SK-N-SH (cell line): ENCODE measurements at regions not wholly inside any gene's neighbourhood (a gene's known extent, or its start where the extent isn't known, plus 50 kb on each side); places are given as distances from the start of the nearest gene placed in this dataset.

Experiments used
- EP300 ChIP-seq, 2 experiments: IDR thresholded peaks; 2 replicates each; pipeline versions ENCODE4 v1.4.0 to v1.6.1; 2012; ENCODE audit warnings: borderline replicate concordance in 1 of 2, low read depth in 1 of 2, low read length in 1 of 2
- POLR2AphosphoS5 ChIP-seq: IDR thresholded peaks from 2 replicates; pipeline ENCODE4 v1.6.1; 2012; ENCODE audit warnings: low read depth, low read length
- TF ChIP-seq, protein P1 (sequence below): fragments of 200-600 bp; sonication (generic); IDR thresholded peaks from 2 replicates; pipeline ENCODE4 v1.6.1; 2017; ENCODE audit warnings: antibody characterized with exemption, mild to moderate bottlenecking, moderate library complexity

DNA sequence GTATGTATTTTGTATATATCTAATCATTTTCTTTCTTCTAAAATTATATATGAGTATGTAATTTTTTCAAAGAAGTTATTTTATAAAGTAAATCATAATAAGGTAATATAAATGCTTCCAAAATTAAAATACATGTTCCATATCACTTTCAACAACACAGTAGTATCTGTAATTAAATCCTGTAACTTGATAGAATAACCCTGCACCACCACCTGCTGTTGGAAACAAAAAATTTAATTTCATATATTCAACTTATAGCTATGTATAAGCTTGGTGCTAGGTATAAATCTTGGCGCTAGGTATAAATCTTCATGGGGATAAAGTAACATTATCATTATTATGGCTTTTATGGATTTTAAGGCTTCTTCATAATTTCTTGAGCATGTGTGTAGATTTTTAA lies 149.7 kb upstream of the DCN start:
- TF ChIP-seq POLR2AphosphoS5 (no peak), EP300 (IDR thresholded peaks at IDR 0.05; ENCODE audit: borderline replicate concordance in 1 of 2, low read depth in 1 of 2, low read length in 1 of 2) (no peak)
- TF ChIP-seq, protein P1, sequence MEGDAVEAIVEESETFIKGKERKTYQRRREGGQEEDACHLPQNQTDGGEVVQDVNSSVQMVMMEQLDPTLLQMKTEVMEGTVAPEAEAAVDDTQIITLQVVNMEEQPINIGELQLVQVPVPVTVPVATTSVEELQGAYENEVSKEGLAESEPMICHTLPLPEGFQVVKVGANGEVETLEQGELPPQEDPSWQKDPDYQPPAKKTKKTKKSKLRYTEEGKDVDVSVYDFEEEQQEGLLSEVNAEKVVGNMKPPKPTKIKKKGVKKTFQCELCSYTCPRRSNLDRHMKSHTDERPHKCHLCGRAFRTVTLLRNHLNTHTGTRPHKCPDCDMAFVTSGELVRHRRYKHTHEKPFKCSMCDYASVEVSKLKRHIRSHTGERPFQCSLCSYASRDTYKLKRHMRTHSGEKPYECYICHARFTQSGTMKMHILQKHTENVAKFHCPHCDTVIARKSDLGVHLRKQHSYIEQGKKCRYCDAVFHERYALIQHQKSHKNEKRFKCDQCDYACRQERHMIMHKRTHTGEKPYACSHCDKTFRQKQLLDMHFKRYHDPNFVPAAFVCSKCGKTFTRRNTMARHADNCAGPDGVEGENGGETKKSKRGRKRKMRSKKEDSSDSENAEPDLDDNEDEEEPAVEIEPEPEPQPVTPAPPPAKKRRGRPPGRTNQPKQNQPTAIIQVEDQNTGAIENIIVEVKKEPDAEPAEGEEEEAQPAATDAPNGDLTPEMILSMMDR: peak; percentile 43
